Mucosa of stomach (tissue), 1 donor: ENCODE measurements at regions not wholly inside any gene's neighbourhood (a gene's known extent, or its start where the extent isn't known, plus 50 kb on each side); places are given as distances from the start of the nearest gene placed in this dataset.
"Not testable (repeated sequence)": the region's sequence is repeated elsewhere in the genome, so short reads cannot be mapped to it uniquely, and the experiment has no call there.

Experiments used
- H3K27me3 ChIP-seq: one replicate; pipeline ENCODE4 v1.7.0; 2013; ENCODE audit warnings: mild to moderate bottlenecking, low read length; ENCODE audit not compliant: control insufficient read depth, insufficient read depth
- H3K36me3 ChIP-seq: one replicate; pipeline ENCODE4 v1.7.0; 2013; ENCODE audit warnings: low read length; ENCODE audit not compliant: control insufficient read depth, insufficient read depth
- H3K4me1 ChIP-seq: one replicate; pipeline ENCODE4 v1.7.0; 2013; ENCODE audit warnings: mild to moderate bottlenecking, low read length; ENCODE audit not compliant: control insufficient read depth, insufficient read depth
- H3K4me3 ChIP-seq: one replicate; pipeline ENCODE4 v1.7.0; 2013; ENCODE audit warnings: low read length
- H3K9ac ChIP-seq: one replicate; pipeline ENCODE4 v1.7.0; 2013; ENCODE audit warnings: mild to moderate bottlenecking, low read length, moderate library complexity
- H3K9me3 ChIP-seq: one replicate; pipeline ENCODE4 v1.7.0; 2013; ENCODE audit warnings: mild to moderate bottlenecking, low read length, moderate library complexity; ENCODE audit not compliant: control insufficient read depth
- donor health status: Pancreatic carcinoma.

- Histone ChIP-seq H3K4me3 (no peak overlapping the region), H3K9ac (no peak overlapping the region), H3K27me3 (peaks cover 14% of the 10 kb centered on the region), H3K4me1 (peaks cover 14% of the 10 kb centered on the region), H3K36me3 (no peaks in the 10 kb centered on the region), H3K9me3 (no peaks in the 10 kb centered on the region)
Observed at GRCh38 chr3:13231781-13232666, 158.8 kb upstream of the IQSEC1 start.

GRCh38 chr3:13229273-13229949 lies 156.2 kb upstream of the IQSEC1 start:
- H3K4me1 ChIP-seq: peaks cover 4% of the 10 kb centered on the region
- H3K36me3 ChIP-seq: no peaks in the 10 kb centered on the region
- H3K4me3 ChIP-seq: no peak overlapping the region
- no peak overlapping the region for H3K9ac ChIP-seq
- no peaks in the 10 kb centered on the region for H3K9me3 ChIP-seq
- H3K27me3 ChIP-seq: peaks cover 5% of the 10 kb centered on the region

GRCh38 chr3:13228584-13228983 lies 155.4 kb upstream of the IQSEC1 start:
- H3K4me3 ChIP-seq: no peak overlapping the region
- no peaks in the 10 kb centered on the region for H3K9me3 ChIP-seq
- H3K36me3 ChIP-seq: no peaks in the 10 kb centered on the region
- no peaks in the 10 kb centered on the region for H3K4me1 ChIP-seq
- H3K9ac ChIP-seq: no peak overlapping the region
- peaks cover 2% of the 10 kb centered on the region for H3K27me3 ChIP-seq

- not testable (repeated sequence) for H3K4me1 ChIP-seq, H3K9me3 ChIP-seq, H3K9ac ChIP-seq, H3K36me3 ChIP-seq, H3K4me3 ChIP-seq, H3K27me3 ChIP-seq
Observed at GRCh38 chr3:13228169-13228568, 154.9 kb upstream of the IQSEC1 start.

- Histone ChIP-seq H3K4me3 (no peak overlapping the region), H3K9me3 (no peaks in the 10 kb centered on the region), H3K27me3 (no peaks in the 10 kb centered on the region), H3K36me3 (no peaks in the 10 kb centered on the region), H3K9ac (no peak overlapping the region), H3K4me1 (no peaks in the 10 kb centered on the region)
Observed at GRCh38 chr3:13227315-13228165, 154.3 kb upstream of the IQSEC1 start.

- no peak overlapping the region for H3K4me3 ChIP-seq
- no peaks in the 10 kb centered on the region for H3K4me1 ChIP-seq
- H3K36me3 ChIP-seq: no peaks in the 10 kb centered on the region
- no peaks in the 10 kb centered on the region for H3K9me3 ChIP-seq
- H3K27me3 ChIP-seq: no peaks in the 10 kb centered on the region
- no peak overlapping the region for H3K9ac ChIP-seq
Observed at GRCh38 chr3:13224967-13225366, 151.7 kb upstream of the IQSEC1 start.

- H3K9ac ChIP-seq: no peak overlapping the region
Observed at GRCh38 chr3:13223574-13224237, 150.5 kb upstream of the IQSEC1 start.

GRCh38 chr3:13222891-13223573 lies 149.8 kb upstream of the IQSEC1 start:
- no peaks in the 10 kb centered on the region for H3K36me3 ChIP-seq
- no peaks in the 10 kb centered on the region for H3K4me1 ChIP-seq
- H3K27me3 ChIP-seq: no peaks in the 10 kb centered on the region
- no peaks in the 10 kb centered on the region for H3K9me3 ChIP-seq
- no peak overlapping the region for H3K4me3 ChIP-seq
- no peak overlapping the region for H3K9ac ChIP-seq

More at GRCh38 chr3:13223574-13224237, 150.5 kb upstream of the IQSEC1 start:
- Histone ChIP-seq H3K4me1 (no peaks in the 10 kb centered on the region), H3K36me3 (no peaks in the 10 kb centered on the region), H3K9me3 (no peaks in the 10 kb centered on the region), H3K4me3 (no peak overlapping the region), H3K27me3 (no peaks in the 10 kb centered on the region)

GRCh38 chr3:13222131-13222530 lies 148.9 kb upstream of the IQSEC1 start:
- no peak overlapping the region for H3K9ac ChIP-seq
- H3K27me3 ChIP-seq: no peaks in the 10 kb centered on the region
- H3K4me1 ChIP-seq: no peaks in the 10 kb centered on the region
- H3K9me3 ChIP-seq: no peaks in the 10 kb centered on the region
- H3K4me3 ChIP-seq: no peak overlapping the region
- H3K36me3 ChIP-seq: no peaks in the 10 kb centered on the region

GRCh38 chr3:13221491-13222061 lies 148.3 kb upstream of the IQSEC1 start:
- Histone ChIP-seq H3K36me3 (no peaks in the 10 kb centered on the region), H3K9ac (no peak overlapping the region), H3K4me3 (no peak overlapping the region), H3K4me1 (no peaks in the 10 kb centered on the region), H3K9me3 (no peaks in the 10 kb centered on the region), H3K27me3 (no peaks in the 10 kb centered on the region)

- no peaks in the 10 kb centered on the region for H3K4me1 ChIP-seq
- no peaks in the 10 kb centered on the region for H3K27me3 ChIP-seq
- H3K9ac ChIP-seq: no peak overlapping the region
- H3K36me3 ChIP-seq: no peaks in the 10 kb centered on the region
- H3K9me3 ChIP-seq: no peaks in the 10 kb centered on the region
- H3K4me3 ChIP-seq: no peak overlapping the region
Observed at GRCh38 chr3:13220991-13221390, 147.8 kb upstream of the IQSEC1 start.
